ENCODE measurements at regions not wholly inside any gene's neighbourhood (a gene's known extent, or its start where the extent isn't known, plus 50 kb on each side); places are given as distances from the start of the nearest gene placed in this dataset.
A peak's percentile ranks its signal among the peaks of the same experiment; 100 is the strongest.
"Not testable (repeated sequence)": the region's sequence is repeated elsewhere in the genome, so short reads cannot be mapped to it uniquely, and the experiment has no call there.

- Histone ChIP-seq H3K4me3 (ENCODE audit: low read depth in 1 of 2, low read length in 2 of 2) (no peak overlapping the region), H3K36me3 (ENCODE audit: insufficient read depth, low read length) (no peaks in the 10 kb centered on the region), H3K9ac (ENCODE audit: low read depth, low read length) (no peak overlapping the region), H3K4me1 (ENCODE audit: insufficient read depth, low read length) (no peaks in the 10 kb centered on the region), H3K27me3 (ENCODE audit: insufficient read depth, low read length, poor library complexity) (no peaks in the 10 kb centered on the region), H2AFZ (ENCODE audit: low read depth, low read length) (no peak overlapping the region), H3K4me2 (ENCODE audit: insufficient read depth, low read length) (no peak overlapping the region), H3K9me3 (ENCODE audit: insufficient read depth, low read length, severe bottlenecking) (peaks cover 5% of the 10 kb centered on the region), H3K27ac (ENCODE audit: low read length) (no peak overlapping the region), H3K79me2 (ENCODE audit: insufficient read depth, low read length) (no peaks in the 10 kb centered on the region), H4K20me1 (ENCODE audit: insufficient read depth, low read length) (no peaks in the 10 kb centered on the region)
- DNase-seq (no peak), ATAC-seq (ENCODE audit: insufficient read depth, low read depth) (no peak)
- TF ChIP-seq EZH2 (IDR thresholded peaks at IDR 0.05; ENCODE audit: borderline replicate concordance, low read depth, low read length, severe bottlenecking) = no peak
- TF ChIP-seq, protein P1, sequence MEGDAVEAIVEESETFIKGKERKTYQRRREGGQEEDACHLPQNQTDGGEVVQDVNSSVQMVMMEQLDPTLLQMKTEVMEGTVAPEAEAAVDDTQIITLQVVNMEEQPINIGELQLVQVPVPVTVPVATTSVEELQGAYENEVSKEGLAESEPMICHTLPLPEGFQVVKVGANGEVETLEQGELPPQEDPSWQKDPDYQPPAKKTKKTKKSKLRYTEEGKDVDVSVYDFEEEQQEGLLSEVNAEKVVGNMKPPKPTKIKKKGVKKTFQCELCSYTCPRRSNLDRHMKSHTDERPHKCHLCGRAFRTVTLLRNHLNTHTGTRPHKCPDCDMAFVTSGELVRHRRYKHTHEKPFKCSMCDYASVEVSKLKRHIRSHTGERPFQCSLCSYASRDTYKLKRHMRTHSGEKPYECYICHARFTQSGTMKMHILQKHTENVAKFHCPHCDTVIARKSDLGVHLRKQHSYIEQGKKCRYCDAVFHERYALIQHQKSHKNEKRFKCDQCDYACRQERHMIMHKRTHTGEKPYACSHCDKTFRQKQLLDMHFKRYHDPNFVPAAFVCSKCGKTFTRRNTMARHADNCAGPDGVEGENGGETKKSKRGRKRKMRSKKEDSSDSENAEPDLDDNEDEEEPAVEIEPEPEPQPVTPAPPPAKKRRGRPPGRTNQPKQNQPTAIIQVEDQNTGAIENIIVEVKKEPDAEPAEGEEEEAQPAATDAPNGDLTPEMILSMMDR (IDR thresholded peaks at IDR 0.05; ENCODE audit: borderline replicate concordance, extremely low read depth, low read length, poor library complexity, severe bottlenecking) = no peak
These were observed 135.0 kb upstream of the PRR16 start for GRCh38 chr5:120329095-120329494.

DNA sequence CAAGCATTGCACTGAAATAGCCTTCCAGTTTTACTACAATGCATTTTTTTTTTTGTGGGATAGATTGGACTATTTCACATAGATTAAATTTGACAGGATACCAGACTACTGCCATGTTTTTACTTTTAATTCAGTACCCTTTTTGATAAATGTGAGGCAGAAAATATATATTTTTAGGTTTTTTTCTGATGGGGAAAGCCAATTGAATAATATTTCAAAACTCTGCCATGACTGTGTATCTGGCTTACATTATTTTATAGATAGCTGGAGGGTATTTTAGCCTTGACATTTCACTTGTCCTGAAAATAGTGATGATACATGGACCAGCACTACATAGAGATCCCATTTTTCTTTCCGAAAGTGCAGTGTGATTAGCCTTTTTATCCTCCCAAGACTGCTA lies 133.5 kb upstream of the PRR16 start:
- ATAC-seq (ENCODE audit: insufficient read depth, low read depth) (no peak), DNase-seq (no peak)
- Histone ChIP-seq H3K4me1 (ENCODE audit: insufficient read depth, low read length) (no peaks in the 10 kb centered on the region), H3K4me3 (ENCODE audit: low read depth in 1 of 2, low read length in 2 of 2) (no peak overlapping the region), H3K27me3 (ENCODE audit: insufficient read depth, low read length, poor library complexity) (no peaks in the 10 kb centered on the region), H4K20me1 (ENCODE audit: insufficient read depth, low read length) (no peaks in the 10 kb centered on the region), H3K27ac (ENCODE audit: low read length) (no peak overlapping the region), H3K79me2 (ENCODE audit: insufficient read depth, low read length) (no peaks in the 10 kb centered on the region), H3K9ac (ENCODE audit: low read depth, low read length) (no peak overlapping the region), H2AFZ (ENCODE audit: low read depth, low read length) (no peak overlapping the region), H3K9me3 (ENCODE audit: insufficient read depth, low read length, severe bottlenecking) (peaks cover under 1% of the 10 kb centered on the region), H3K4me2 (ENCODE audit: insufficient read depth, low read length) (no peak overlapping the region), H3K36me3 (ENCODE audit: insufficient read depth, low read length) (no peaks in the 10 kb centered on the region)
- TF ChIP-seq, protein P1 (IDR thresholded peaks at IDR 0.05; ENCODE audit: borderline replicate concordance, extremely low read depth, low read length, poor library complexity, severe bottlenecking) = no peak
- no peak for TF ChIP-seq EZH2 (IDR thresholded peaks at IDR 0.05; ENCODE audit: borderline replicate concordance, low read depth, low read length, severe bottlenecking)

DNA sequence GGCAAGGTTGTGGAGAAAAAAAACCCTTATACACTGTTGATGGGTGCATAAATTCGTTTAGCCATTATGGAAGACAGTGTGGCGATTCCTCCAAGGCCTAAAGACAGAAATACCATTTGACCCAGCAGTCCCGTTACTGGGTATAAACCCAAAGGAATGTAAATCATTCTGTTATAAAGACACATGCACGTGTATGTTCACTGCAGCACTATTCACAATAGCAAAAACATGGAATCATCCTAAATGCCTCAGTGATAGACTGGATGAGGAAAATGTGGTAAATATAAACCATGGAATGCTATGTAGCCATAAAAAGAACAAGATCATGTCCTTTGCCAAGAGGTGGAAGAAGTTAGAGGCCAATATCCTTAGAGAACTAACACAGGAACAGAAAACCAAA lies 119.9 kb upstream of the PRR16 start:
- no peak for ATAC-seq (ENCODE audit: insufficient read depth, low read depth)
- no peak overlapping the region for H2AFZ ChIP-seq (ENCODE audit: low read depth, low read length)
- TF ChIP-seq, protein P1 (IDR thresholded peaks at IDR 0.05; ENCODE audit: borderline replicate concordance, extremely low read depth, low read length, poor library complexity, severe bottlenecking) = no peak

GRCh38 chr5:120345947-120346346 lies 118.2 kb upstream of the PRR16 start:
- H2AFZ ChIP-seq (ENCODE audit: low read depth, low read length) = no peak overlapping the region
- no peak for DNase-seq
- no peak overlapping the region for H3K9ac ChIP-seq (ENCODE audit: low read depth, low read length)

More for the DNA sequence above, 119.9 kb upstream of the PRR16 start:
- Histone ChIP-seq H3K27ac (ENCODE audit: low read length) (no peak overlapping the region), H3K36me3 (ENCODE audit: insufficient read depth, low read length) (no peaks in the 10 kb centered on the region), H4K20me1 (ENCODE audit: insufficient read depth, low read length) (no peaks in the 10 kb centered on the region), H3K4me1 (ENCODE audit: insufficient read depth, low read length) (no peaks in the 10 kb centered on the region), H3K9me3 (ENCODE audit: insufficient read depth, low read length, severe bottlenecking) (no peaks in the 10 kb centered on the region), H3K79me2 (ENCODE audit: insufficient read depth, low read length) (no peaks in the 10 kb centered on the region), H3K9ac (ENCODE audit: low read depth, low read length) (no peak overlapping the region), H3K4me2 (ENCODE audit: insufficient read depth, low read length) (no peak overlapping the region), H3K27me3 (ENCODE audit: insufficient read depth, low read length, poor library complexity) (no peaks in the 10 kb centered on the region), H3K4me3 (ENCODE audit: low read depth in 1 of 2, low read length in 2 of 2) (no peak overlapping the region)
- DNase-seq = no peak

DNA sequence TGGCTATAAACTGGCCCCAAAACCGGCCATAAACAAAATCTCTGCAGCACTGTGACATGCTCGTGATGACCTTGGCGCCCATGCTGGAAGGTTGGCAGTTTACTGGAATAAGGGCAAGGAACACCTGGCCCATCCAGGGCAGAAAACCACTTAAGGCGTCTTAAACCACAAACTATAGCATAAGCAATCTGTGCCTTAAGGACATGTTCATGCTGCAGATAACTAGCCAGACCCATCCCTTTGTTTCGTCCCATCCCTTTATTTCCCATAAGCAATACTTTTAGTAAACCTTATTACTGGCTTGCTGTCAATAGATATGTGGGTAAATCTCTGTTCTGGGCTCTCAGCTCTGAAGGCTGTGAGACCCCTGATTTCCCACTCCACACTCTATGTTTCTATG lies 113.0 kb upstream of the PRR16 start:
- not testable (repeated sequence) for H3K4me2 ChIP-seq (ENCODE audit: insufficient read depth, low read length); H3K27me3 ChIP-seq (ENCODE audit: insufficient read depth, low read length, poor library complexity); H3K4me3 ChIP-seq (ENCODE audit: low read depth in 1 of 2, low read length in 2 of 2); ATAC-seq (ENCODE audit: insufficient read depth, low read depth); H3K9ac ChIP-seq (ENCODE audit: low read depth, low read length); H4K20me1 ChIP-seq (ENCODE audit: insufficient read depth, low read length); H2AFZ ChIP-seq (ENCODE audit: low read depth, low read length); H3K27ac ChIP-seq (ENCODE audit: low read length); H3K36me3 ChIP-seq (ENCODE audit: insufficient read depth, low read length); H3K4me1 ChIP-seq (ENCODE audit: insufficient read depth, low read length); H3K79me2 ChIP-seq (ENCODE audit: insufficient read depth, low read length); DNase-seq
- H3K9me3 ChIP-seq (ENCODE audit: insufficient read depth, low read length, severe bottlenecking) = peaks cover 15% of the 10 kb centered on the region

More at GRCh38 chr5:120345947-120346346, 118.2 kb upstream of the PRR16 start:
- TF ChIP-seq, protein P1 (IDR thresholded peaks at IDR 0.05; ENCODE audit: borderline replicate concordance, extremely low read depth, low read length, poor library complexity, severe bottlenecking) = no peak
- no peak for TF ChIP-seq EZH2 (IDR thresholded peaks at IDR 0.05; ENCODE audit: borderline replicate concordance, low read depth, low read length, severe bottlenecking)
- Histone ChIP-seq H3K27me3 (ENCODE audit: insufficient read depth, low read length, poor library complexity) (no peaks in the 10 kb centered on the region), H3K9me3 (ENCODE audit: insufficient read depth, low read length, severe bottlenecking) (peaks cover 5% of the 10 kb centered on the region), H3K27ac (ENCODE audit: low read length) (no peak overlapping the region), H3K4me2 (ENCODE audit: insufficient read depth, low read length) (no peak overlapping the region), H4K20me1 (ENCODE audit: insufficient read depth, low read length) (no peaks in the 10 kb centered on the region), H3K4me1 (ENCODE audit: insufficient read depth, low read length) (no peaks in the 10 kb centered on the region), H3K79me2 (ENCODE audit: insufficient read depth, low read length) (no peaks in the 10 kb centered on the region), H3K4me3 (ENCODE audit: low read depth in 1 of 2, low read length in 2 of 2) (no peak overlapping the region), H3K36me3 (ENCODE audit: insufficient read depth, low read length) (no peaks in the 10 kb centered on the region)
- 0 out of 3 replicates have a peak, but pooled peaks have one; percentile 27 for ATAC-seq (ENCODE audit: insufficient read depth, low read depth)
